ENCODE measurements at regions not wholly inside any gene's neighbourhood (a gene's known extent, or its start where the extent isn't known, plus 50 kb on each side); places are given as distances from the start of the nearest gene placed in this dataset.

- ATAC-seq (no peak), DNase-seq (no peak)
- intact Hi-C loops (cut with DNase I, micrococcal nuclease): no loop called here
- TF ChIP-seq, protein P1, sequence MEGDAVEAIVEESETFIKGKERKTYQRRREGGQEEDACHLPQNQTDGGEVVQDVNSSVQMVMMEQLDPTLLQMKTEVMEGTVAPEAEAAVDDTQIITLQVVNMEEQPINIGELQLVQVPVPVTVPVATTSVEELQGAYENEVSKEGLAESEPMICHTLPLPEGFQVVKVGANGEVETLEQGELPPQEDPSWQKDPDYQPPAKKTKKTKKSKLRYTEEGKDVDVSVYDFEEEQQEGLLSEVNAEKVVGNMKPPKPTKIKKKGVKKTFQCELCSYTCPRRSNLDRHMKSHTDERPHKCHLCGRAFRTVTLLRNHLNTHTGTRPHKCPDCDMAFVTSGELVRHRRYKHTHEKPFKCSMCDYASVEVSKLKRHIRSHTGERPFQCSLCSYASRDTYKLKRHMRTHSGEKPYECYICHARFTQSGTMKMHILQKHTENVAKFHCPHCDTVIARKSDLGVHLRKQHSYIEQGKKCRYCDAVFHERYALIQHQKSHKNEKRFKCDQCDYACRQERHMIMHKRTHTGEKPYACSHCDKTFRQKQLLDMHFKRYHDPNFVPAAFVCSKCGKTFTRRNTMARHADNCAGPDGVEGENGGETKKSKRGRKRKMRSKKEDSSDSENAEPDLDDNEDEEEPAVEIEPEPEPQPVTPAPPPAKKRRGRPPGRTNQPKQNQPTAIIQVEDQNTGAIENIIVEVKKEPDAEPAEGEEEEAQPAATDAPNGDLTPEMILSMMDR (IDR thresholded peaks at IDR 0.05): no peak
- Histone ChIP-seq H3K9me3 (no peaks in the 10 kb centered on the region), H3K4me1 (ENCODE audit: low read depth) (no peaks in the 10 kb centered on the region), H3K36me3 (ENCODE audit: low read depth) (no peaks in the 10 kb centered on the region), H3K4me3 (no peak overlapping the region)
Measured at GRCh38 chr11:116101902-116102301, 597.7 kb upstream of the CADM1 start.

- Histone ChIP-seq H3K9me3 (no peaks in the 10 kb centered on the region), H3K36me3 (ENCODE audit: low read depth) (no peaks in the 10 kb centered on the region), H3K4me3 (no peak overlapping the region), H3K4me1 (ENCODE audit: low read depth) (no peaks in the 10 kb centered on the region)
- intact Hi-C loops (cut with DNase I, micrococcal nuclease): no loop called here
- ATAC-seq: no peak
- TF ChIP-seq, protein P1 (IDR thresholded peaks at IDR 0.05): no peak
- DNase-seq: no peak
Measured at GRCh38 chr11:116100016-116100415, 595.8 kb upstream of the CADM1 start.

GRCh38 chr11:116099541-116099940 is 595.3 kb upstream of the CADM1 start:
- TF ChIP-seq, protein P1 (IDR thresholded peaks at IDR 0.05): no peak
- intact Hi-C loops (cut with DNase I, micrococcal nuclease): no loop called here
- ATAC-seq (no peak), DNase-seq (no peak)
- H3K4me3 ChIP-seq: no peak overlapping the region
- H3K36me3 ChIP-seq (ENCODE audit: low read depth): no peaks in the 10 kb centered on the region
- H3K4me1 ChIP-seq (ENCODE audit: low read depth): no peaks in the 10 kb centered on the region
- H3K9me3 ChIP-seq: no peaks in the 10 kb centered on the region

DNA sequence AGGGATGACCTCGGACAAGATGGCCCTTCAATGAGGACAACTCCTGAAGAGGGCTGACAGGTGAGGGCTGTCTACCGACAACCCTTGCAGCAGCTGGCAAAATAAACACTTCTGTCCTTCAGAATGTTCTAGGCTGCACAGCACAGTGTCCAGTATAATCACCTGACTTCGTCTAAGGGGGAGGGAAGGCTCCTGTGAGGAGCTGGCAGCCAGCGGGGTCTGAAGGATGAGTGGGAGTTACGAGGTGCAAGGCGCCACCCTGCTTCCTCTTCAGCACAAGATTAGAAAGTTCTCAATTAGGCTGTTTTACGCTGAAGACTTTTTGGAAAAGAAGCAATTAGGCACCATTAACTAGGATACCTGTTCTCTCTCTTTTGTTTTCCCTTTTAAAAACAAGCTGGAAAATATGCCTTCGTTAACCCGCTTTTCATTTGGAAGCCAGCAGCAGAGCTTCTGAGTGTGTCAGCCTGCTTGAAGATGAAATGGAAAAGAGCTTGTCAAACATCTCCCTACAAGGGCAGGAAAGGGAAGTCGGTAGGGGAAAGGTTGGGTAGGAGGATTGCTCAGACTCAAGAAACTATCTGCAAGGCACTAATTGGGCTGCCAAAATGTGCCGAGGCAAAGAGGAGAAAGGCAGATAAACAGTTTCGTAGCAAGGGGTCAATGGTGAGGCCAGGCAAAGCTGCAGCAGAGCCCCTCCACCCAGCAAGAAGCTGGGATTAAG is 592.2 kb upstream of the CADM1 start:
- H3K9me3 ChIP-seq: no peaks in the 10 kb centered on the region
- TF ChIP-seq, protein P1 (IDR thresholded peaks at IDR 0.05): no peak
- no peak for ATAC-seq
- H3K36me3 ChIP-seq (ENCODE audit: low read depth): no peaks in the 10 kb centered on the region
- DNase-seq: no peak
- H3K4me3 ChIP-seq: no peak overlapping the region
- no peaks in the 10 kb centered on the region for H3K4me1 ChIP-seq (ENCODE audit: low read depth)
- intact Hi-C loops (cut with DNase I, micrococcal nuclease): no loop called here

DNA sequence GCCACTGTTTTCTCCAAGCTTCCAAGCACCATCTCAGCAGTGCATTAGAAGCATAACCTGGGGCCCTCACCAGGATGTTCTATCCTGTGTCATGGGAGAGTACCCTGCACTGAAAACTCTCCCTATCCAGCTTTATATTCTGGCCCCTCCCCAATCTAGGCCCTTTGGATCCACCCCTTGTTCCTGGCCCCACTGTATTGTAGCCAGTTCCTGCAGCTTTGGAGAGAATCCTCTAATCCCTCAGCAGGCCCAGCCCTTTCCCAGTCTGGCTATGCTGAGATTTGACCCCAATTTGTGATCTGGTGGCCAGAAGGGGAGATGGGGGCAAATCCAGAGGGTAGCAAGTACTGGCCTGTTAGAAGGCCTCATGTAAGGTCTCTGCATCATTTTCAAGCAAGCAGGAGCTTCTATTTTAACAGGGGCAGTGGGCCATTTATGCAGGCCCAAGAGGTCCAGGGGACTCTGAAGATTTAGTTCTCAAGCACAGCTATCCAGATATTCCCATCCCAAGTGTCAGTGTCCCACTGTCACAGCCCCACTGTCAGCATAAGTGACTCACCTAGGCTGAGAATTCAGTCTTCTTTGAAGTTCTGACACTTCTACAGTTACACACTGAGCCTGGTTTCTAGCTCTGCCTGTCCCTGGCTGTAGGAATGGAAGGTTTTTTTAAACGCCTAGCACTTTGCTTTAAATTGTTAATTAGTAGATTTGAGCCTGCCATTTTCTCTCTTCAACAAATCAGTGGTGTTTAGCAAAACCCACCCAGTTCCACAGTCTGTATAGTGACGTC is 589.5 kb upstream of the CADM1 start:
- no peaks in the 10 kb centered on the region for H3K9me3 ChIP-seq
- intact Hi-C loops (cut with DNase I, micrococcal nuclease): no loop called here
- DNase-seq (no peak), ATAC-seq (no peak)
- H3K4me3 ChIP-seq: no peak overlapping the region
- H3K36me3 ChIP-seq (ENCODE audit: low read depth): no peaks in the 10 kb centered on the region
- TF ChIP-seq, protein P1 (IDR thresholded peaks at IDR 0.05): no peak
- no peaks in the 10 kb centered on the region for H3K4me1 ChIP-seq (ENCODE audit: low read depth)
